HFFc6 (cell line): ENCODE measurements at regions not wholly inside any gene's neighbourhood (a gene's known extent, or its start where the extent isn't known, plus 50 kb on each side); places are given as distances from the start of the nearest gene placed in this dataset.
"Not testable (repeated sequence)": the region's sequence is repeated elsewhere in the genome, so short reads cannot be mapped to it uniquely, and the experiment has no call there.

Experiments
- DNase-seq: peaks from one replicate; pipeline ENCODE4 v3.0.0-alpha.2; 2018
- H3K27ac Mint-ChIP-seq: 2 replicates; pipeline ENCODE4 v1.8.0; 2020; ENCODE audit warnings: mild to moderate bottlenecking, mixed read lengths
- H3K27me3 Mint-ChIP-seq: 2 replicates; pipeline ENCODE4 v1.8.0; 2021; ENCODE audit warnings: mild to moderate bottlenecking, moderate library complexity, mixed read lengths; ENCODE audit not compliant: insufficient read depth
- H3K36me3 Mint-ChIP-seq: 2 replicates; pipeline ENCODE4 v1.8.0; 2021; ENCODE audit warnings: low read depth, mixed read lengths
- H3K4me1 Mint-ChIP-seq: 2 replicates; pipeline ENCODE4 v1.8.0; 2020; ENCODE audit warnings: low read depth, mixed read lengths
- H3K4me3 Mint-ChIP-seq: 2 replicates; pipeline ENCODE4 v1.8.0; 2020; ENCODE audit warnings: mild to moderate bottlenecking, moderate library complexity, mixed read lengths
- H3K9me3 Mint-ChIP-seq: 2 replicates; pipeline ENCODE4 v1.8.0; 2020; ENCODE audit warnings: mild to moderate bottlenecking, mixed read lengths
- TF ChIP-seq, protein P1 (sequence below): fragments of 200-600 bp; sonication (generic); IDR thresholded peaks from 2 replicates; pipeline ENCODE4 v1.5.0; 2021; ENCODE audit warnings: antibody characterized with exemption, mild to moderate bottlenecking

DNA sequence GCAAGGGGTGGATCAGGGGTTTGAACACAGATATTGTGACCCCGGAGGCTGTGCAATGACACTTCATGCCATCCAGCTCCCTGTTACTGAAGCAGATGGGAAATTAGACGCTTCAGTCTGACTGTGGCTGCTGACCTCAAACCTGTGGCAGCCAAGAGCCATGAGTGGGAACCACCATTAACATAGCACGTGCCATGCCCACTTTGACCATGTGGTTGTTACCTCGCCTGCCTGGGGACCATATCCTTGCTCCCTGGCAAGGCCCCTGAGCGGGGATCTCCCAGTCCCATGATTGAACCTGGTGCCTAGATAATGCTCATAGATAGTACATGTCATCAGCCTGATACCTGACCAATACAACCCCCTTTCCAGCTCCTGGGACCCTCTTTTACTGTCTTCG, 68.9 kb downstream of the CYP26B1 start:
- Mint-ChIP-seq H3K27ac (no peak overlapping the region), H3K9me3 (peaks cover 9% of the 10 kb centered on the region; the same call in 1 of the 2 replicates)

DNA sequence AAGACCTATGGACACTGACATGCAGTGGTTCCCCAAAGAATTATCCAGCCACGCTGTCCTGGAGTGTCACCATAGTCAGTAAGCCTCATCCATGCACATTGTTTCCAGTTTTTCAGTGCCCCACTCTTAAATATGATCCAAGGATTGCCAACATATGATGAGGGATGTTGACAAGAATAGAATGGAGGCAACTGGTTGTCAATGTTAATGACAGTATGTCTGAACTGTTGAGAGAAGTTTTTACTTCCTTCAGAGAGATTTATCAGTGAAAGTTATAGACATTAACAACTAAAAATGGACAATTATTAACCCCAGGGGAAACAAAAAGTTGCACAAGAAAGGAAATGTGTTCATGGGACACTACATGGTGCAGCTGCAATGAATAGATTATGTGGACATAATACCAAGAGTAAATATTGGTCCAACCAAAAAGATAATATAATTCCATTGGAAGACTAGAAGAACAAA, 69.9 kb downstream of the CYP26B1 start:
- no peak overlapping the region for H3K27ac Mint-ChIP-seq
- H3K4me3 Mint-ChIP-seq: no peak overlapping the region
- peaks cover 19% of the 10 kb centered on the region for H3K9me3 Mint-ChIP-seq
- H3K27me3 Mint-ChIP-seq: peaks cover 7% of the 10 kb centered on the region
- TF ChIP-seq, protein P1, sequence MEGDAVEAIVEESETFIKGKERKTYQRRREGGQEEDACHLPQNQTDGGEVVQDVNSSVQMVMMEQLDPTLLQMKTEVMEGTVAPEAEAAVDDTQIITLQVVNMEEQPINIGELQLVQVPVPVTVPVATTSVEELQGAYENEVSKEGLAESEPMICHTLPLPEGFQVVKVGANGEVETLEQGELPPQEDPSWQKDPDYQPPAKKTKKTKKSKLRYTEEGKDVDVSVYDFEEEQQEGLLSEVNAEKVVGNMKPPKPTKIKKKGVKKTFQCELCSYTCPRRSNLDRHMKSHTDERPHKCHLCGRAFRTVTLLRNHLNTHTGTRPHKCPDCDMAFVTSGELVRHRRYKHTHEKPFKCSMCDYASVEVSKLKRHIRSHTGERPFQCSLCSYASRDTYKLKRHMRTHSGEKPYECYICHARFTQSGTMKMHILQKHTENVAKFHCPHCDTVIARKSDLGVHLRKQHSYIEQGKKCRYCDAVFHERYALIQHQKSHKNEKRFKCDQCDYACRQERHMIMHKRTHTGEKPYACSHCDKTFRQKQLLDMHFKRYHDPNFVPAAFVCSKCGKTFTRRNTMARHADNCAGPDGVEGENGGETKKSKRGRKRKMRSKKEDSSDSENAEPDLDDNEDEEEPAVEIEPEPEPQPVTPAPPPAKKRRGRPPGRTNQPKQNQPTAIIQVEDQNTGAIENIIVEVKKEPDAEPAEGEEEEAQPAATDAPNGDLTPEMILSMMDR: no peak
- no peaks in the 10 kb centered on the region for H3K4me1 Mint-ChIP-seq
- no peak for DNase-seq
- no peaks in the 10 kb centered on the region for H3K36me3 Mint-ChIP-seq

More for the DNA sequence above, 68.9 kb downstream of the CYP26B1 start:
- no peak overlapping the region for H3K4me3 Mint-ChIP-seq
- TF ChIP-seq, protein P1: no peak
- peaks cover 16% of the 10 kb centered on the region for H3K27me3 Mint-ChIP-seq
- DNase-seq: no peak
- no peaks in the 10 kb centered on the region for H3K36me3 Mint-ChIP-seq
- H3K4me1 Mint-ChIP-seq: no peaks in the 10 kb centered on the region

DNA sequence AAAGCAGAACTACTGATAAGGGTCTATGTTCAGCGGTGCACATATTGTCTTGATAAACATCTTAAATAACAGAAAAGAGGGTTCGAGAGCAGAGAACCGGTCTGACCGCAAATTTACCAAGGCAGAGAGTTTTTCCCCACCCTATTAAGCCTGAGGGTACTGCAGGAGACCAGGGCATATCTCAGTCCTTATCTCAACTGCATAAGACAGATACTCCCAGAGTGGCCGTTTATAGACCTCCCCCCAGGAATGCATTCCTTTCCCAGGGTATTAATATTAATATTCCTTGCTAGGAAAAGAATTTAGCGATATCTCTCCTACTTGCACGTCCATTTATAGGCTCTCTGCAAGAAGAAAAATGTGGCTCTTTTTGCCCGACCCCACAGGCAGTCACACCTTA, 74.3 kb downstream of the CYP26B1 start:
- DNase-seq, H3K27me3 Mint-ChIP-seq, H3K4me3 Mint-ChIP-seq, H3K36me3 Mint-ChIP-seq, H3K4me1 Mint-ChIP-seq, H3K27ac Mint-ChIP-seq: not testable (repeated sequence)
- peaks cover 20% of the 10 kb centered on the region for H3K9me3 Mint-ChIP-seq

DNA sequence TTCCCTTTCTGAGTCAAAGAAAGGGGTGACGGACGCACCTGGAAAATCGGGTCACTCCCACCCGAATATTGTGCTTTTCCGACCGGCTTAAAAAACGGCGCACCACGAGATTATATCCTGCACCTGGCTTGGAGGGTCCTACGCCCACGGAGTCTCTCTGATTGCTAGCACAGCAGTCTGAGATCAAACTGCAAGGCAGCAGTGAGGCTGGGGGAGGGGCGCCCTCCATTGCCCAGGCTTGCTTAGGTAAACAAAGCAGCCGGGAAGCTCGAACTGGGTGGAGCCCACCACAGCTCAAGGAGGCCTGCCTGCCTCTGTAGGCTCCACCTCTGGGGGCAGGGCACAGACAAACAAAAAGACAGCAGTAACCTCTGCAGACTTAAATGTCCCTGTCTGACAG, 83.5 kb downstream of the CYP26B1 start:
- not testable (repeated sequence) for H3K9me3 Mint-ChIP-seq, H3K4me3 Mint-ChIP-seq, DNase-seq, H3K27ac Mint-ChIP-seq, H3K4me1 Mint-ChIP-seq, H3K27me3 Mint-ChIP-seq, H3K36me3 Mint-ChIP-seq

DNA sequence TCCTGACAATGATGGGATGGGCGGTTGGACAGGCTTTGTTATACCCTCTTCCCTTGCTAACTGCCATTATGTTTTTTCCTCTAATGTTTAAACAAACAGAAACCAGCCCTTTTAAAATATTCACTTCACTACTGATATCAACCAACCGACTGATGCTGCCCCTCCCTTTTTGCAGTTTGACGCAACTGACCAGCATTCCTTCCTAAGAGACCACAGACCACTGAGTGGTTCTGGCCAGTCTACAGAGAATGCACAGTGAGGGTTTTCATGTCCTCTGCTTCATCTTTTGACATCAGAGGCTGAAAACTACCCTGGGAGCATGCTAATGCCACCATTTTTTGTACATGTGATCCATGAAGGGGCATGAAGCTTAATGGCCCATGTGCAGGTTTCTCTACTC, 85.3 kb downstream of the CYP26B1 start:
- no peak overlapping the region for H3K4me3 Mint-ChIP-seq
- DNase-seq: no peak
- H3K27ac Mint-ChIP-seq: no peak overlapping the region

DNA sequence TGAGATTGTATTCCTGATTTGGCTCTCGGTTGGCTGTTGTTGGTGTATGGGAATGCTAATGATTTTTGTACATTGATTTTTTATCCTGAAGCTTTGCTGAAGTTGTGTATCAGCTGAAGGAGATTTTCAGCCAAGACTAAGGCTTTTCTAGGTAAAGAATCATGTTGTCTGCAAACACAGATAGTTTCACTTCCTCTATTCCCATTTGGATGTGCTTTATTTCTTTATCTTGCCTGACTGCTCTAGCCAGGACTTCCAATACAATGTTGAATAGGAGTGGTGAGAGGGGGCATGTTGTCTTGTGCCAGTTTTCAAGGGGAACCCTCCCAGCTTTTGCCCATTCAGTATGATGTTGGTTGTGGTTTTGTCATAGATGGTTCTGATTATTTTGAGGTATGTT, 90.4 kb downstream of the CYP26B1 start:
- Mint-ChIP-seq H3K4me3 (no peak overlapping the region), H3K27ac (no peak overlapping the region), H3K36me3 (no peaks in the 10 kb centered on the region), H3K9me3 (no peaks in the 10 kb centered on the region), H3K27me3 (peaks cover 19% of the 10 kb centered on the region), H3K4me1 (no peaks in the 10 kb centered on the region)
- no peak for DNase-seq
- TF ChIP-seq, protein P1: no peak

More for the DNA sequence above, 85.3 kb downstream of the CYP26B1 start:
- Mint-ChIP-seq H3K36me3 (no peaks in the 10 kb centered on the region), H3K27me3 (peaks cover 20% of the 10 kb centered on the region), H3K9me3 (no peaks in the 10 kb centered on the region), H3K4me1 (no peaks in the 10 kb centered on the region)
- TF ChIP-seq, protein P1: no peak
